CD4-positive, CD25-positive, alpha-beta regulatory T cell (primary cell): ENCODE measurements at regions not wholly inside any gene's neighbourhood (a gene's known extent, or its start where the extent isn't known, plus 50 kb on each side); places are given as distances from the start of the nearest gene placed in this dataset.

ENCODE experiments used
- ATAC-seq, 2 donors: fragments of 150-1000 bp; cut with Tn5 transposase; one replicate each; pipeline ENCODE4 v1.10.0; 2021; ENCODE audit warnings: low read depth in 2 of 2, moderate number of reproducible peaks in 2 of 2, moderate library complexity in 1 of 2
- DNase-seq, 3 donors: peaks; one replicate each; pipeline versions ENCODE4 v3.0.0 to v3.0.0-alpha.2; 2012 to 2022; ENCODE audit warnings: mixed read lengths in 1 of 3
- H3K27ac ChIP-seq: one replicate; pipeline ENCODE4 v1.7.0; 2013; ENCODE audit warnings: mild to moderate bottlenecking, low read length; ENCODE audit not compliant: insufficient read depth, poor library complexity, severe bottlenecking
- H3K27me3 ChIP-seq: one replicate; pipeline ENCODE4 v1.7.0; 2013; ENCODE audit warnings: low read length; ENCODE audit not compliant: control insufficient read depth, insufficient read depth
- H3K36me3 ChIP-seq: one replicate; pipeline ENCODE4 v1.7.0; 2013; ENCODE audit warnings: mild to moderate bottlenecking, low read length, moderate library complexity; ENCODE audit not compliant: control insufficient read depth, insufficient read depth
- H3K4me1 ChIP-seq: 2 replicates; pipeline ENCODE4 v1.7.0; 2013; ENCODE audit warnings: mild to moderate bottlenecking, low read length; ENCODE audit not compliant: insufficient read depth, control insufficient read depth, poor library complexity, severe bottlenecking
- H3K4me3 ChIP-seq: one replicate; pipeline ENCODE4 v1.7.0; 2013; ENCODE audit warnings: low read depth, mild to moderate bottlenecking, low read length, moderate library complexity
- H3K9me3 ChIP-seq, 2 experiments: 1 replicate in 1 of 2; 2 replicates in 1 of 2; pipeline ENCODE4 v1.7.0; 2013; ENCODE audit warnings: low read length in 2 of 2, mild to moderate bottlenecking in 1 of 2, moderate library complexity in 1 of 2; ENCODE audit not compliant: control insufficient read depth in 2 of 2
- H3K27ac Mint-ChIP-seq, 3 donors: one replicate each; pipeline ENCODE4 v1.8.0; 2020 to 2022; ENCODE audit warnings: mild to moderate bottlenecking in 3 of 3, mixed read lengths in 3 of 3, moderate library complexity in 2 of 3
- H3K27me3 Mint-ChIP-seq: one replicate; pipeline ENCODE4 v1.8.0; 2022; ENCODE audit warnings: mild to moderate bottlenecking, mixed read lengths
- H3K36me3 Mint-ChIP-seq: one replicate; pipeline ENCODE4 v1.8.0; 2020; ENCODE audit warnings: mixed read lengths
- H3K4me1 Mint-ChIP-seq, 4 donors: one replicate each; pipeline ENCODE4 v1.8.0; 2020 to 2022; ENCODE audit warnings: mixed read lengths in 4 of 4, mild to moderate bottlenecking in 1 of 4
- H3K4me3 Mint-ChIP-seq, 4 donors: one replicate each; pipeline ENCODE4 v1.8.0; 2020 to 2022; ENCODE audit warnings: mild to moderate bottlenecking in 4 of 4, mixed read lengths in 4 of 4, moderate library complexity in 3 of 4
- H3K9me3 Mint-ChIP-seq, 7 donors: one replicate each; pipeline ENCODE4 v1.8.0; 2020 to 2022; ENCODE audit warnings: mixed read lengths in 7 of 7, mild to moderate bottlenecking in 3 of 7, moderate library complexity in 2 of 7

GRCh38 chr3:40624189-40624769 is 99.5 kb downstream of the ZNF621 start:
- no peaks in the 10 kb centered on the region for H3K27me3 Mint-ChIP-seq
- H3K9me3 ChIP-seq: peaks cover 0 to 7% of the 10 kb centered on the region in 2 experiments
- H3K36me3 Mint-ChIP-seq: no peaks in the 10 kb centered on the region
- ATAC-seq (no peak), DNase-seq (no peak)
- no peak overlapping the region for H3K27ac Mint-ChIP-seq
- peaks cover 3% of the 10 kb centered on the region for H3K27me3 ChIP-seq
- no peak overlapping the region for H3K4me3 Mint-ChIP-seq
- no peaks in the 10 kb centered on the region for H3K4me1 Mint-ChIP-seq
- no peak overlapping the region for H3K27ac ChIP-seq
- no peaks in the 10 kb centered on the region for H3K36me3 ChIP-seq
- peaks cover 0 to 14% (median 5%) of the 10 kb centered on the region in 7 donors for H3K9me3 Mint-ChIP-seq
- H3K4me3 ChIP-seq: no peak overlapping the region
- H3K4me1 ChIP-seq: no peaks in the 10 kb centered on the region

- H3K27ac Mint-ChIP-seq: no peak overlapping the region
- no peaks in the 10 kb centered on the region for H3K36me3 Mint-ChIP-seq
- ATAC-seq (no peak), DNase-seq (no peak)
- Histone ChIP-seq H3K36me3 (no peaks in the 10 kb centered on the region), H3K27ac (no peak overlapping the region), H3K4me3 (no peak overlapping the region), H3K9me3 (peaks cover 0 to 7% of the 10 kb centered on the region in 2 experiments), H3K4me1 (no peaks in the 10 kb centered on the region), H3K27me3 (peaks cover 3% of the 10 kb centered on the region)
- no peak overlapping the region for H3K4me3 Mint-ChIP-seq
- H3K4me1 Mint-ChIP-seq: no peaks in the 10 kb centered on the region
- peaks cover 0 to 16% (median 5%) of the 10 kb centered on the region in 7 donors for H3K9me3 Mint-ChIP-seq
- no peaks in the 10 kb centered on the region for H3K27me3 Mint-ChIP-seq
These were observed 102.3 kb downstream of the ZNF621 start for GRCh38 chr3:40627095-40627494.

DNA sequence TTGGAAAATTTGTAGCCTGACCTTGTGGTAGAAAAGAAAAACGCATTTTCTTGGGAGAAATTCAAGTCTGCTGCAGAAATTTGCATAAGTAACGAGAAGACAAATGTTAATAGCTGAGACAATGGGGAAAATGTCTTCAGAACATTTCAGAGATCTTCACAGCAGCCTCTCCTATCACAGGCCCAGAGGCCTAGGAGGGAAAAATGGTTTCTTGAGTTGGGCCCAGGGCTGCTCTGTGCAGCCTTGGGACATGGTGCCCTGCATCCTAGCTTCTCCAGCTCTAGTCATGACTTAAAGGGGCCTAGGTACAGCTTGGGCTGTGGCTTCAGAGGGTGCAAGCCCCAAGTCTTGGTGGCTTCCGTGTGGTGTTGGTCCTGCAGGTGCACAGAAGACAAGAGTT is 104.2 kb downstream of the ZNF621 start:
- Mint-ChIP-seq H3K36me3 (no peaks in the 10 kb centered on the region), H3K27me3 (peaks cover 6% of the 10 kb centered on the region), H3K27ac (no peak overlapping the region), H3K9me3 (peaks cover 0 to 24% (median 6%) of the 10 kb centered on the region in 7 donors), H3K4me1 (no peaks in the 10 kb centered on the region), H3K4me3 (no peak overlapping the region)
- H3K27ac ChIP-seq: no peak overlapping the region
- no peaks in the 10 kb centered on the region for H3K36me3 ChIP-seq
- H3K27me3 ChIP-seq: peaks cover 3% of the 10 kb centered on the region
- peaks cover 0 to 6% of the 10 kb centered on the region in 2 experiments for H3K9me3 ChIP-seq
- DNase-seq: no peak
- no peak for ATAC-seq
- no peaks in the 10 kb centered on the region for H3K4me1 ChIP-seq
- H3K4me3 ChIP-seq: no peak overlapping the region

- no peak for DNase-seq
- Mint-ChIP-seq H3K27ac (no peak overlapping the region), H3K9me3 (peaks cover 2 to 20% (median 6%) of the 10 kb centered on the region in 7 donors), H3K4me3 (no peak overlapping the region), H3K4me1 (no peaks in the 10 kb centered on the region), H3K36me3 (no peaks in the 10 kb centered on the region), H3K27me3 (peaks cover 12% of the 10 kb centered on the region)
- Histone ChIP-seq H3K36me3 (no peaks in the 10 kb centered on the region), H3K27me3 (no peaks in the 10 kb centered on the region), H3K9me3 (no peaks in the 10 kb centered on the region), H3K27ac (no peak overlapping the region), H3K4me1 (no peaks in the 10 kb centered on the region), H3K4me3 (no peak overlapping the region)
- ATAC-seq: no peak
These were observed 106.7 kb downstream of the ZNF621 start for GRCh38 chr3:40631341-40631995.

GRCh38 chr3:40637906-40638305 is 113.1 kb downstream of the ZNF621 start:
- Histone ChIP-seq H3K9me3 (no peaks in the 10 kb centered on the region), H3K4me3 (no peak overlapping the region), H3K27ac (no peak overlapping the region), H3K27me3 (no peaks in the 10 kb centered on the region), H3K4me1 (no peaks in the 10 kb centered on the region), H3K36me3 (no peaks in the 10 kb centered on the region)
- DNase-seq: no peak
- no peak overlapping the region for H3K4me3 Mint-ChIP-seq
- H3K27me3 Mint-ChIP-seq: peaks cover 12% of the 10 kb centered on the region
- no peak overlapping the region for H3K27ac Mint-ChIP-seq
- no peaks in the 10 kb centered on the region for H3K4me1 Mint-ChIP-seq
- peaks cover 0 to 6% (median 3%) of the 10 kb centered on the region in 7 donors for H3K9me3 Mint-ChIP-seq
- no peaks in the 10 kb centered on the region for H3K36me3 Mint-ChIP-seq
- no peak for ATAC-seq

- H3K4me3 Mint-ChIP-seq: no peak overlapping the region
- H3K4me1 Mint-ChIP-seq: no peaks in the 10 kb centered on the region
- H3K27ac ChIP-seq: no peak overlapping the region
- H3K4me1 ChIP-seq: no peaks in the 10 kb centered on the region
- no peak overlapping the region for H3K27ac Mint-ChIP-seq
- H3K36me3 ChIP-seq: no peaks in the 10 kb centered on the region
- no peaks in the 10 kb centered on the region for H3K36me3 Mint-ChIP-seq
- peaks cover 0 to 8% (median 3%) of the 10 kb centered on the region in 7 donors for H3K9me3 Mint-ChIP-seq
- H3K27me3 Mint-ChIP-seq: peaks cover 6% of the 10 kb centered on the region
- ATAC-seq: no peak
- no peaks in the 10 kb centered on the region for H3K9me3 ChIP-seq
- H3K4me3 ChIP-seq: no peak overlapping the region
- H3K27me3 ChIP-seq: no peaks in the 10 kb centered on the region
- no peak for DNase-seq
These were observed 114.2 kb downstream of the ZNF621 start for GRCh38 chr3:40639006-40639405.

GRCh38 chr3:40642812-40643211 is 118.1 kb downstream of the ZNF621 start:
- Histone ChIP-seq H3K27ac (no peak overlapping the region), H3K9me3 (no peaks in the 10 kb centered on the region), H3K4me3 (no peak overlapping the region), H3K36me3 (no peaks in the 10 kb centered on the region), H3K4me1 (no peaks in the 10 kb centered on the region), H3K27me3 (no peaks in the 10 kb centered on the region)
- Mint-ChIP-seq H3K27ac (no peak overlapping the region), H3K4me1 (no peaks in the 10 kb centered on the region), H3K4me3 (no peak overlapping the region), H3K27me3 (peaks cover under 1% of the 10 kb centered on the region), H3K36me3 (no peaks in the 10 kb centered on the region), H3K9me3 (peaks cover 0 to 8% (median 0%) of the 10 kb centered on the region in 7 donors)
- DNase-seq (no peak), ATAC-seq (no peak)

DNA sequence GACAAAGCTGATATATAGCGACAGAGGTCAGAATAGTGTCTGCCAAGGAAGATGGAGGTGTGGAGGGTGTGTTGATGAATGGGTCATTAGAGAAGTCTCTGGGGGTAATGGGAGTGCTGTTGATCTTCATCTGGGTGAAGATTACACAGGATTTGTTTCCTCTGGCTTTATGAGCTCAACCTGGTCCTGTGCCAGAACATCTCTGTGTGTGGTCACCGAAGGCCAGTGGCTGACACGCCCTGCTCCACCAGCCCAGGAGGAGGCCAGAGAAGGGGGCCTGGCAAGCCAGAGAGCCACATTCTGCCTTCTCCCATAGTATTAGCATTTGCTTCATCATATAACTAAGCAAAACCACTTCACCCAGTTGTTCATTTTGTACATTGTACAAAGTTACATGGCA is 121.1 kb downstream of the ZNF621 start:
- DNase-seq (no peak), ATAC-seq (no peak)
- Histone ChIP-seq H3K9me3 (no peaks in the 10 kb centered on the region), H3K4me3 (no peak overlapping the region), H3K4me1 (no peaks in the 10 kb centered on the region), H3K27ac (no peak overlapping the region), H3K36me3 (no peaks in the 10 kb centered on the region), H3K27me3 (no peaks in the 10 kb centered on the region)
- Mint-ChIP-seq H3K27me3 (peaks cover 5% of the 10 kb centered on the region), H3K27ac (no peak overlapping the region), H3K4me1 (no peaks in the 10 kb centered on the region), H3K4me3 (no peak overlapping the region), H3K9me3 (peaks cover 0 to 8% (median 0%) of the 10 kb centered on the region in 7 donors), H3K36me3 (no peaks in the 10 kb centered on the region)
